HG02885 (cell line): ENCODE measurements at regions not wholly inside any gene's neighbourhood (a gene's known extent, or its start where the extent isn't known, plus 50 kb on each side); places are given as distances from the start of the nearest gene placed in this dataset.

Experiments
- ATAC-seq: cut with Tn5 transposase; IDR thresholded peaks from one replicate; pipeline ENCODE4 v1.9.1; 2021; ENCODE audit warnings: mild to moderate bottlenecking; ENCODE audit not compliant: unreplicated experiment, poor library complexity

DNA sequence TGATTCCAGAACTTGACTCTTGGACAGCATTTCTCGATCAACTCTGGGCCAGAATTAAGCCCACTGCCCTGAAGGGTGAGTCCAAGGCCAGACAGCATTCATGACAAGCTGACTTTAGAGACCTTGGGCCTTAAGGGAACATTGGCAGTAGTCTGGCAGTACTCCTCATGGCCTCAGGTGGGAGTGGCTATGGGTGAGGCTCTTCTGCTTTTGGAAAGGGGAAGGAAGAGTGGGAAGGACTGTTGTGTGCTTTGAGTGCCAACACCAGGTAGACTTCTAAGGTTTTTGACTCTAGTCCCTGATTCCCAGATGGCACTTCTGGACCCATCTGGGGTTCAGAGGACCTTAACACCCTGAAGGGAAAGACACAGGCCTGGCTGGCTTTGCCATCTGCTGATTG, 530.4 kb downstream of the ACTL7B start:
- ATAC-seq = no peak

DNA sequence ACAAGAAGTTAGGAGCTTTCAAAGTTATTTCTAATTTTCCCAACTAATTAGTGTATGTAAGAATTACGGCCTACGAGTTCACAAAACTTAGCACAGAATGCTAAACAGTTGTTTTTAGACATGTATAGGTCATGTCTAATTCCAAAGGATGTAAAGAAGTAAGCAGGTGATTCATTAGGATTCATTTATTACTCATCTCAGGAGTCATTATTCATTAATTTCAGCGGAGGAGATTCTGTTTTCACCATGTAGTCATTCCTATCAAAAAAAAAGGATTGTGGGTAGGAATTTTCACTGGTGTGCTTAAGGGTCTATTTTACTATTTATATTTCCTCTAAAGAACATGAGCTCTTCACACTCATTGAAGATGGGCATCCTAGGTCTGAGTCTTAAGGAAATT, 532.2 kb downstream of the ACTL7B start:
- ATAC-seq = no peak

DNA sequence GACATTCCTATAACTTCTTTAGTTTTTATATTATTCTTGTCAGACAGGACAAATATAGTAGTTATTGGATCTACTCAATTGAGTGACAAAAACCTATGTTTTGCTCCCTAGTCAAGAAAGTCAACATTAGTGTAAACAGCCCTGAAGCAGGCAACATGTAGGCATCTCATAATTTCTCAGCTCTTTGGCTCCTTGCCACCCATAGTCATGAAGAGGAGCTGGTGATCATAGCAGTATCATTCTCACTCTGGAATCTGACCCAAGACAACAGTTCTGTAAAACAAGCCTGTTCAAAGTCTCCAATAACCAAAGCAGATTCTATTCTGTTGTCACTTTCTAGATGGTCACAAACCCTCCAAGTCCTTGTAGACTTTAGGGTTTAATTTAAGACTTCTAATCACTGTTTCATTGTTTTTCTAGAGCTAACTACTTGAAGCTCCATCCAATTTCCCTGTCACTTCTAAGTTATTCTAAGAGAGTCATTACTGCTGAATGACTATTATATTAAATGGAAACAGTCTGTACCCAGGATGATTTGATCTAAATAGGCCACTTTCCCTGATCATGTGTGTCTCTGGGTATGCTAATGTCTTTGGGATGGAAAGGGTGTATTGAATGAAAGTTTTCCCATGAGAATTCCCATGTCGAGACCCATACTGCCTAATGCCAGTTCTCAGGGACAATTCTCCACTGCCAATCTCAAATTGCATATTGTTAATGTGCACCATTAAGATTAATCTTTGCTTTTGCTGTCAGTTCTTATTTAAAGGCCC, 533.3 kb downstream of the ACTL7B start:
- ATAC-seq = no peak

DNA sequence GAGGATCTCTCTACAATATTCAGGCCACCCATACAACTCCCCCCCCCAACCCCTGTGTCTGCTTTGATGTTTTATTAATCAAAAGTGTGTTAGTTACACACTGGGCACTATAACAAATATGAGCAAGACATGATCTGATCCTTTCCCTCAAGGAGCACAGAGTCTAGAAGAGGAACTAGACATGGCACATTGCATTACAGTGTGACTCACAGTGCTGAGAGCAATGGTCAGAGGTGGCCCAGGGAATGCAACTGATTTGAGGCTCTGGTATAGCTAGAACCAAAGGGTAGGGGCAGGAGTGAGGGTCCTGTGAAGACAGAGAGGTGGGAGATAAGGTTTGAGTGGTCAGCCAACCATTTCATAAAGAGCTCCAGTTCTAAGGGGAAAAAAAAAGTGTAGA, 539.2 kb downstream of the ACTL7B start:
- no peak for ATAC-seq

DNA sequence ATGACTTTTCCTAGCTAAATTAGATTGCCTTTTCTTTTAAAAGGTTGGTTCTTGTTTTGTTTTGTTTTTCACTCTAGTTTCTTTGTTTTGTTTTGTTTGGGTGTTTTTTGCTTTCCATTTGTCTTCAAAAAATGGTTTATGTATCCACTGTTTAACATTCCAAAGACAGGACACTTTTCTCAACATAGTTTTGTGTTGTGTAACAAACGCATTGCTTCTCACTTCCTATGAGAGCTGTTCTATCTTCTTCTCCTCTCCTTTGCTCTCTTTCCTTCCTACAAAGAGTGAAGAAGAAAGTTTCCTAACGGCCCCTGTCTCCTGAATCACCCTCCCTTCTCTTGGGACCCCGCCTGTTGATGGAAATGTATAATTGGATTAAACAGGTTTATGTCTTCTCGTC, 539.7 kb downstream of the ACTL7B start:
- ATAC-seq = no peak

DNA sequence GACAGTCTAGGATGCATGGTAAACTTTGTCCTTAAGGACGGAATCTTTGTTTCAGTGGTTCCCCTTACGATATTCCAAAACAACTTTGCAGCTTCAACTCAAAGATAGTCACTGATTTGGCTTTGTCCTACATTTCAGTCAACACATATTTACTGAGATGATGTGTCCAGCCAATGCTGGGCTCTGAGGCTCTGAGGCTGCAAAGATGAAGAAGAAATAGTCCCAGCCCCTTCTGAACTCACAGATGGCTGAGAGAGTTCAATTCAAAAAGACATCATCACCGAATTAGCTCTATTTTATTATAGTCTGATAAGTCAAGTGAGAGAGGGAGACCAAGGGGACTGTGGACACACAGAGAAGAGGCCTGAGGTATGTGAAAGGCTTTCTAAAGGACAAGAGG, 544.0 kb downstream of the ACTL7B start:
- ATAC-seq = no peak

DNA sequence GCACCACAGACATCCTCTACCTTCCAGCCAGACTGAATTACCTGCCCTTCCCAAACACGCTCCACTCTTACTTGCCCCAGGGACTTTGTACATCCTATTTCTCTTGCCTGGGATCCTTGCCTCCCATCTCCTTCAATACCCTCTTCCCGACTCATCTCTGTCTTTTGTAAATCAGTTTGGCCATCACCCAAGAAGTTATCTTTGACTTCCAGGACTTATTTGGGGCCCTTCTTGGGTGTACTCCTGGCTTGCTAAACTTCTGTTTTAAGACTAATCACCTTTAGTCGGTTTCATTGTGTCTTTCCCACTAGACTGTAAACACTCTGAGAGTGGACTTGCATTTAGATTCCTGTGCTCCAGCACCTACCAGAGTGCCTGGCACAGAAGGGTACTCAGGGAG, 545.6 kb downstream of the ACTL7B start:
- ATAC-seq = no peak

DNA sequence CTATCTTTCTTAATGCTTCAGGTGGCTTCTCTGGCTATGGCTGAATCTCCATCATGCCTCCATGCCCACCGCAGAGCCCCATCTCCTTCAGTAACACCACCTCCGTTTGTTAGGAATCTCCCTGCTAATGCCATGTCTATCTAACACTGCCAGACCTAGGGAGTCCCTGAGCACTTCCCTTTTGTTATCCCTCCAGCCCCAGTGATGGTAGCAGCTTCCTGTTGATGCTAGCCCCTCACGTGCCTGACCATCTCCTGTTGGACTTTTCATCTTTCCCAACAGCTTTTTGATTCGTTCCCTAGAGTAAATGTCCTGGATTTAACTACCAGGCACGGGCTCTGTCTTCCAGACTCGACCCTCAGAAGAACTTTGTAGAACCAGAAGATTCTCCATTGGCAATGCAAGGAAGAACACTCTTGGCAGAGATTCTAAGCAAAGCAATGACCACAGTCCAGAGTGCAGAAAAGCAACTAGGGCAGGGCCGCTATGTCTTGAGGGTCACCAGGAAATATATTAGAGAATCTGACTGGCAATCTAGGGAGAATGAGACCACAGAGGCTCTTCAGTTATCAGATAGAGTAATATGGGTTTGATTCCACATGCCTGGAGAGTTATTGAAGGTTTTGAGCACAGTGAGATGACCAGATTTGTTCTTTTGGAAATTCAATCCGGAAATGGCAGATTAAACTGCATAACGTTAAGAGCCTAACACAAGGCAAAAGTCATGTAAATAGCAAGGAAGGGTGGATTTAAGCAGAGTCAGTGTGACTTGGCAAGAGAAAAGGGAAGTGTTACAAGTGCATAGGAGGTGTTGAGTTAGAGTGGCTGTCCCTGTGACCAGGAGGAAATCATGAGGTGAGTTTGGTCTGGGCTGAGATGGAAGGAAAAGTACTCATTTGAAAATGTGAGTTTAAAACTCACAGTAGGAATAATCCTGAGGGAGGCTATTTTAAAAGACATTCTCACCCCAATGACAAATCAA, 555.2 kb downstream of the ACTL7B start:
- ATAC-seq = no peak

DNA sequence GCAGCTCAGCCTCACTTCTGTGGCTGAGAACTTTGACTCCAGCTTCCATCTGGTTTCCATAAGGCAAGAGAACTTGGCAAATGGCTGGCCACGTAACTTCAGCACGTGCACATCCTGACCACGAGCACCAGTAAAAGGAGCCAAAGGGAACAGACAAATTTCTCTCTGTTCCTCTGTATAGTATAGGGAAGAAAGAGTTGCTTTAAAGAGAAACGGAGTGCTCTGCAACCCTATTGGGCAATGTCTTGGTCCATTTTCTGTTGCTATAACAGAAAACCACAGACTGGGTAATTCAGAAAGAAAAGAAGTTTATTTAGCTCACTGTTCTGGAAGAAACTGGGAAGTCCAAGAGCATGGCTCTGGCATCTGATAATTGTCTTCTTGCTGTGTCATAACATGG, 558.7 kb downstream of the ACTL7B start:
- ATAC-seq = no peak

DNA sequence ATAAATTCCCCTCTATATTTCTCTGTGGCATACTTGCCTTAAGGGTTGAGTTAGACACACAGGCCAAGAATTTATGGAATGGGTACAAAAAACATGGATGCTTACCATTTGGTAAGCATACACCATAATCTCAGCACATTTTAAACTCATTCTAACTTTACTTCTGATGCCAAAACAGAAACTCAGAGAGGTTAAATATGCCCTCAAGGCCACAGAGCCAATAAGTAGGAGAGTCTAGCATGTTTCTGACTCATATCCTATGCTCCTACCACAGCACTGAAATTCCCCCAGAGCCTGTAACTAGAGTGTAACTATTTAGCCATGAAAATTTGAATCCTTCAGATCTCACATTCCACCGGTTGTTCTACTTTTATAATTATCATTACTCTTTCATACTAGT, 559.7 kb downstream of the ACTL7B start:
- ATAC-seq = no peak

DNA sequence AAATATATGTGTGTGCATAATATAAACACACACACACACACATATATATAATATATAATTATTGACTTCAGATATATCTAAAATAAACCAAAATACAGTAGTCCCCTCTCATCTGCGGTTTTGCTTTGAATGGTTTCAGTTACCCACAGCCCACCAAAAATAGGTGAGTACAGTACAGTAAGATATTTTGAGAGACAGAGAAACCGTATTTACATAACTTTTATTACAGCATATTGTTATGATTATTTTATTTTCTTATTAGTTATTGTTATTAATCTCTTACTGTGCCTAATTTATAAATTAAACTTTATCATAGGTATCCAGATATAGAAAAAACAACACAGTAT, 564.2 kb downstream of the ACTL7B start:
- peak; percentile 50 for ATAC-seq

DNA sequence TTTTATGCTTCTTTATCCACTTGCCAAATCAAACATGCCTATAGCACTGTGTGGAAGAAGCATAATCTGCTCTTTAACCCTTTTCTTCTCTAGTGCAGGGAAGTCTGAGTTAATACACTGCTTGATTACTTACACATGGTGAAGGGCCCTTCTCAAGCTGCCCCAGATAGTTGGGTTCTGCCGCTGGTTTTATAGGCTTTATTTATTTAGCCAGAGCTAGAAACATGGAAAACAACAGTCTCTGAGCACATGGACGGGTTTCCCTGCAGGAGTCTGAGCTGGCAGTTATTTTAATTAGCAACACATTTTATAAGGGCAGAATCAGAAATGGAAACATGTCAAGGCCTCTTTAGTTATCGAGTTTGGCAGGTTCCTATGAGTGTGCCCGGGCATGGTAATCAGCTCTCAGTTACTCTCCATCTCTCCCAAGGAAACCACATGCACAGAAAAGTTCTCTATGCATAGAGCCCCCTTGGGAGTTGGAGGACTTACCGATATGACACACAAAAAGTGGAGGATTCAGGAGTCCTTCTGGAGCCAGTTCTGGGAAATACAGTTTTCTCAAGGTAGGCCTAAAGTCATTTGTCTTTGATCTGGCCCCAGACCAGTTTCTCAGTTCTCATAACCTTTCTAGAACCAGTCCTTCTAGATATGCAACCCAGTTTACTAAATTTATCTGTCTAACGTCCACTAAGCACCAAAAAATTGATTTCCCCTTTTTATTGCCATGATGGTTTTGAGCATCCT, 564.8 kb downstream of the ACTL7B start:
- peak; percentile 58 for ATAC-seq

DNA sequence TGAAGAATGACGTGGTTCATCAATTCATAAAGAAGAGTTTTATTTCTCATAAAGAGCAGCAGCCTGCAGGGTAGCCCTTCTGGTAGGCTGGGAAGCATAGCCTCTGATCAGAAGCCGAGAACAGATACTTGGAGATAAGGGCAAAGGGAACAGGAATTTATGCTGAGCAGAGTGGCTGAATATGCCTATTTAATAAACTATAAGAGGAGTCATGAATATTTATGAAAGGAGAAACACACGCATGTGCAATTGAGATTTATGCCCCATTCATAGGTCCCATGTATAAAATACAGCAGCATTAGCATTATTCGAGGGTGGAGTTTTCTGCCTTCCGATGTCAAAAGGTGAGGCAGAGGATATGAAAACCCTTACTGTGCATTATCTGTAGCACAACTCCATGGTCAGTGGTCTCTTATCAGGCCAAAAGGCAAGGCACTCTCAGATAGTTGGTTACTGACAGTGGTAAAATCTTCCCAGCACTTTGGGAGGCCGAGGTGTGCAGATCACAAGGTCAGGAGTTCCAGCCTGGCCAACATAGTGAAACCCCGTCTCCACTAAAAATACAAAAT, 569.1 kb downstream of the ACTL7B start:
- ATAC-seq = no peak

DNA sequence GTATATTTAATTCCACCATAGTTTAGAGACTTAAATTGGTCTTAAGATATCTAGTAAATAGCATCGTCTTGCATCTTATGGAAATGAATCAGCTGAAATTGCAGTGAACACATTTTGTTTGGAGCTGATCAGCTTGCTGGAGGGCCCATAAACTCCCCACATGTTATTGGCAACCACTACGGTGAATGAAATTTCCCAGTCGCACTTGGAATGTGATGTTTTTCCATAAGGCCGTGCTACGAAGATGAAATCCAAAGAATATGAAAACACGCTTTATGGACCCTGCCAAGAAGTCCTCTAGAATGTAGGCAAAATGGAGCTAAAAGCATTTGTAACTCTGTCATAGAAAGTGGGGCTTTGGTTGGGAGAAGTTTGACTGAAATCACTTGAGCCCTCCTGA, 572.1 kb downstream of the ACTL7B start:
- no peak for ATAC-seq

DNA sequence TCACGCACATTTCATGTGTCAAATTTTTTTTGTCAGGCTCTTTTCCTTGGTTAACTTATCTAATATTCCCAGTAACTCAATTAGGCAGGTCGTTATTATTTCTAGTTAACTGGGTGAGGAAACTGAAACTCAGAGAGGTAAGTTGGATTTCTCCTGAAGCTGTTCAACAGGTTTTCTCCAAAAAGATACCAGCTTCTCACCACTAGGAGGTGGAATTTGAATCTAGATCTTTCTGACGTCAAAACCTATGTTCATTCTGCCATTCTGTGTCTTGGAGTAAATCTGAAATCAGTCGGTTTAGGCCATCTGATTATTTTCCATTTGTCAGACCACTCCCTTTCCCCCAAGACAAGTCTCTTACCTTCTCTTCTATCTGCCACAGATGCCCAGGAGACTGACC, 572.9 kb downstream of the ACTL7B start:
- no peak for ATAC-seq

DNA sequence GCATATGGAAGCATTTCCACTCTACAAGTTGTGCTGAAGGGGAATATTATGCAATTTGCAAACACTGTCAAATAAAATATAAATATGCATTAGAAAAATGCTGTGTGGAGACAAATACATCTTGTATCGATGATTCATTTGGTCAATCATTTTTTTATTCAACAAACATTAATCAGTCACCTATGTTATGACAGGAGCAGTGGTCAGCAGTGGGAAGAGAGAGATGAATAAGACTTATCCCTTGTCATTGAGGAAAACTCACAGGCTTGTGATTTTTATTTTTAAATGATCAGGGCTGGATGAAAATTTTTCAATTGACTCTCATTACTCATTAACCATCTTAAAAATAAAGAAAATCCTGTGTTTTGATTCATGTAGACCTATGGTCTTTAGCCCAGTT, 574.1 kb downstream of the ACTL7B start:
- ATAC-seq = no peak

DNA sequence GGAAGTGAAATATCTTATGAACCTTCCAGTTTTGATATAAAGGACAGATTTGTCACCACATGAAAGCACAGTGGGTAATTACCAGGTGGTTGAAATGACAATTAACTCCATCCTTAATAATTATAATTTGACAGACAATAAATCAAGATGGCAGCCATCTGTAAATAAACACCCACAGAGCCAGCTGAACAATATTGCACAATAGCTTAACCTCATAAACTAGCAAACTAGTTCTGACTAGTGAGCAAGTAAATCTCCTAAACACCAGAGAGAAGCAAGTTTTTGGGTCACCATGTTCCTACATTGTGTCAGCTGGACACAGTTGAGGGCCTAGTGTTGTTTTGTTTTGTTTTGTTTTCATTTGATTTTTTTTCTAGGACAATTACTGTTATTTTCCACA, 577.4 kb downstream of the ACTL7B start:
- no peak for ATAC-seq

DNA sequence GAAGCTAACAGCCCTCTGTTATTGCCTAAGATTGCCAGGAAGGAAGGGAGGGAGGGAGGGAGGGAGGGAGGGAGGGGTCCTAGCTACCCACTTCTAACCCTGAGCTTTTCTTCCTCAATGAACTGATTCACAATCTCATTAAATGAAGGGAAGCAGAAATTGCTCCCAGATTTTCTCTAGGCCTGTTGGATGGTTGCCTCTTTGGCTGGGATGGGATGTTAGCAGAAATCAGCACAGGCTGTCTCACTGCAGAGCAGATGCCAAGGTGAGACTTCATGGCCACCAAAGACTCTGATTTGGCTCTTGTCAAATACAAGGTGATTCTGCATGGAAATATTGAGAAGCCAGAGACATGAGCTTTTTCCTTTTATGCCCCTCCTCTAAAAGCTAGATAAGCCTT, 578.6 kb downstream of the ACTL7B start:
- ATAC-seq = no peak

DNA sequence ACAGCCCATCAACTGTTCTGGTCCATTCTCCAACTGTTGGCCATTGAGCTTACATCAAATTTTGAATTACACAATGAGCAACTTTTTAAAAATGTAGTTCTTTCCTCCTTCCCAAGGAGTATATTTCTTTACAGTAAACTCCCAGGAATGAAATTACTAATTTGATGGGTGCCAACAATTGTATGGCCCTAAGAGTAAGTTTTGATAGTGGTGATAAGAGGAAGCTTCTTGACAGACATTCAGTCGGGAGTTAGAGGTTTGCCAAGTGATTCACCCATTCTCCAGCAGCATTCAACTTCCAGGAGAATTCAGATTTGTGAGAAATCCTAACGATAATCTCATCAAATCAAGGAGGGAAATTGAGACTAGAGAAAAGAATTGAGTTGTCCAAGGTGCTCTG, 579.9 kb downstream of the ACTL7B start:
- no peak for ATAC-seq

DNA sequence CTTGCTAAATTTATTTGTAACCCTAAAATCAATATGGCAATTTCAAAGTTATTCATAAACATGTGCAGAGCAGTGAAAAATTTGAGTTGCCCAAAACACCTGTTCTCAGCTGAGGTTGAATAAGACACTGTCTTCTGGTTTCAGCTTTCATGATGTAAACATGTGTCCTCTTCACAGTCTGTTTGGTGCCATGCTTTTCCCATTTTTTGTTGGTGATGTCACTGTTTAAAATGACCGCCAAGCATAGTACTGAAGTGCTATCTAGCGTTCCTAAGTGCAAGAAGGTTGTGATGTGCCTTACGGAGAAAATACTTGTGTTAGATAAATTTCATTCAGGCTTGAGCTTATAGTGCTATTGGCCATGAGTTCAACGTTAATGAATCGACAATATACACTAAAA, 580.8 kb downstream of the ACTL7B start:
- ATAC-seq = no peak

DNA sequence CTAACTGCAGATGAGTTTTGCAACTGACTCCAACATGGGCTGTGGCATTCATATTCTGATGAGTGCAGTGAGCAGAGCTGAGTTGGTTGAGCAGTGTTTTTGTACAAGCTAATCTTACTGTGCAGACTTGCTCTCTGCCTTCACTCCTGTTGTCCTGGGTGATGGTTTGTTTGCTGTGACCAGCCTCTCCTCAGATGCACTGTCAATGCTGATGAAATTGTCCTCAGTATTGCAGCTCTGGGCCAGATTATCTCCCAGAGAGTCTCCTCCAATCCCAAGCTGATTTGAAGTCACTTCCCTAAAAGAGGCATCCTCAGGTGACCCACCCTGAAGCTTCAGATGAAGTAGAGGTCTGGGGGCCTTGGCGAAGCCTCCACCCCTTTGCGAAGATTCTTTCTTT, 581.8 kb downstream of the ACTL7B start:
- no peak for ATAC-seq
